ENCODE measurements at regions not wholly inside any gene's neighbourhood (a gene's known extent, or its start where the extent isn't known, plus 50 kb on each side); places are given as distances from the start of the nearest gene placed in this dataset.

GRCh38 chr1:216888731-216889130 is 165.5 kb upstream of the ESRRG start:
- ChIA-PET SMC1A (ENCODE audit: uncharacterized antibody, unreplicated experiment) (no interaction called here), CTCF (interaction anchor here (0.6 kb wide), 1 partner anchor 8 kb away, joined by 4 read pairs; no protein-coding TSS in a partner anchor), RAD21 (ENCODE audit: unreplicated experiment) (no interaction called here), POLR2A (no interaction called here)
- TF ChIP-seq KAT2A (conservative IDR thresholded peaks at IDR 0.05; ENCODE audit: control insufficient read depth, low read depth, low read length) (no peak), STAT3 (IDR thresholded peaks at IDR 0.05; ENCODE audit: low read depth, low read length) (no peak), MTA2 (IDR thresholded peaks at IDR 0.05; ENCODE audit: low read depth) (no peak), JUND (IDR thresholded peaks at IDR 0.05; ENCODE audit: low read depth, low read length) (no peak), ZNF24 (IDR thresholded peaks at IDR 0.05) (no peak), MTA3 (IDR thresholded peaks at IDR 0.05; ENCODE audit: borderline replicate concordance, low read length) (no peak), POLR2AphosphoS5 (IDR thresholded peaks at IDR 0.05; ENCODE audit: low read length) (no peak), SPI1 (IDR thresholded peaks at IDR 0.05; ENCODE audit: borderline replicate concordance, insufficient read depth, low read depth, low read length) (no peak), SRF (IDR thresholded peaks at IDR 0.05; ENCODE audit: low read depth in 2 of 2, low read length in 2 of 2) (no peak), IRF5 (IDR thresholded peaks at IDR 0.05; ENCODE audit: borderline replicate concordance) (no peak), RBBP5 (conservative IDR thresholded peaks at IDR 0.05) (no peak), TCF7 (IDR thresholded peaks at IDR 0.05; ENCODE audit: borderline replicate concordance) (no peak), IRF3 (IDR thresholded peaks at IDR 0.05) (no peak), RELA (IDR thresholded peaks at IDR 0.05; ENCODE audit: borderline replicate concordance, partially characterized antibody) (no peak), CREB1 (IDR thresholded peaks at IDR 0.05; ENCODE audit: low read depth) (no peak), SUPT20H (IDR thresholded peaks at IDR 0.05; ENCODE audit: borderline replicate concordance, control insufficient read depth, low read depth, low read length) (no peak), SP1 (IDR thresholded peaks at IDR 0.05; ENCODE audit: low read depth, low read length) (no peak)
- TF ChIP-seq, protein P1, sequence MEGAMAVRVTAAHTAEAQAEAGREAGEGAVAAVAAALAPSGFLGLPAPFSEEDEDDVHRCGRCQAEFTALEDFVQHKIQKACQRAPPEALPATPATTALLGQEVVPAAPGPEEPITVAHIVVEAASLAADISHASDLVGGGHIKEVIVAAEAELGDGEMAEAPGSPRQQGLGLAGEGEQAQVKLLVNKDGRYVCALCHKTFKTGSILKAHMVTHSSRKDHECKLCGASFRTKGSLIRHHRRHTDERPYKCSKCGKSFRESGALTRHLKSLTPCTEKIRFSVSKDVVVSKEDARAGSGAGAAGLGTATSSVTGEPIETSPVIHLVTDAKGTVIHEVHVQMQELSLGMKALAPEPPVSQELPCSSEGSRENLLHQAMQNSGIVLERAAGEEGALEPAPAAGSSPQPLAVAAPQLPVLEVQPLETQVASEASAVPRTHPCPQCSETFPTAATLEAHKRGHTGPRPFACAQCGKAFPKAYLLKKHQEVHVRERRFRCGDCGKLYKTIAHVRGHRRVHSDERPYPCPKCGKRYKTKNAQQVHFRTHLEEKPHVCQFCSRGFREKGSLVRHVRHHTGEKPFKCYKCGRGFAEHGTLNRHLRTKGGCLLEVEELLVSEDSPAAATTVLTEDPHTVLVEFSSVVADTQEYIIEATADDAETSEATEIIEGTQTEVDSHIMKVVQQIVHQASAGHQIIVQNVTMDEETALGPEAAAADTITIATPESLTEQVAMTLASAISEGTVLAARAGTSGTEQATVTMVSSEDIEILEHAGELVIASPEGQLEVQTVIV (IDR thresholded peaks at IDR 0.05; ENCODE audit: borderline replicate concordance, partially characterized antibody), result no peak
- TF ChIP-seq, protein P2, sequence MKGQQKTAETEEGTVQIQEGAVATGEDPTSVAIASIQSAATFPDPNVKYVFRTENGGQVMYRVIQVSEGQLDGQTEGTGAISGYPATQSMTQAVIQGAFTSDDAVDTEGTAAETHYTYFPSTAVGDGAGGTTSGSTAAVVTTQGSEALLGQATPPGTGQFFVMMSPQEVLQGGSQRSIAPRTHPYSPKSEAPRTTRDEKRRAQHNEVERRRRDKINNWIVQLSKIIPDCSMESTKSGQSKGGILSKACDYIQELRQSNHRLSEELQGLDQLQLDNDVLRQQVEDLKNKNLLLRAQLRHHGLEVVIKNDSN (IDR thresholded peaks at IDR 0.05; ENCODE audit: borderline replicate concordance, extremely low read length, insufficient read depth, low read depth, low read length), result no peak
- TF ChIP-seq, protein P3, sequence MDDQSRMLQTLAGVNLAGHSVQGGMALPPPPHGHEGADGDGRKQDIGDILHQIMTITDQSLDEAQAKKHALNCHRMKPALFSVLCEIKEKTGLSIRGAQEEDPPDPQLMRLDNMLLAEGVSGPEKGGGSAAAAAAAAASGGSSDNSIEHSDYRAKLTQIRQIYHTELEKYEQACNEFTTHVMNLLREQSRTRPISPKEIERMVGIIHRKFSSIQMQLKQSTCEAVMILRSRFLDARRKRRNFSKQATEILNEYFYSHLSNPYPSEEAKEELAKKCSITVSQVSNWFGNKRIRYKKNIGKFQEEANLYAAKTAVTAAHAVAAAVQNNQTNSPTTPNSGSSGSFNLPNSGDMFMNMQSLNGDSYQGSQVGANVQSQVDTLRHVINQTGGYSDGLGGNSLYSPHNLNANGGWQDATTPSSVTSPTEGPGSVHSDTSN (IDR thresholded peaks at IDR 0.05; ENCODE audit: insufficient replicate concordance, low read depth, low read length), result no peak
- no TSS peak for BruUV-seq (replicated peaks)
- Histone ChIP-seq H3K4me3 (no peak overlapping the region), H3K79me2 (ENCODE audit: control insufficient read depth, insufficient read depth, low read length) (no peaks in the 10 kb centered on the region), H3K9me3 (replicated peaks; ENCODE audit: control insufficient read depth, insufficient read depth, low read length) (no peaks in the 10 kb centered on the region), H3K36me3 (ENCODE audit: control insufficient read depth in 2 of 2, insufficient read depth in 2 of 2, low read length in 1 of 2) (no peaks in the 10 kb centered on the region), H3K27ac (ENCODE audit: control insufficient read depth, insufficient read depth) (no peak overlapping the region), H4K20me1 (ENCODE audit: control insufficient read depth, insufficient read depth) (no peaks in the 10 kb centered on the region), H3K4me1 (ENCODE audit: control insufficient read depth, insufficient read depth, low read length) (no peaks in the 10 kb centered on the region), H3K27me3 (replicated peaks in 1 of 2; ENCODE audit: control insufficient read depth in 2 of 2, insufficient read depth in 2 of 2, low read length in 1 of 2) (no peaks in the 10 kb centered on the region), H3K4me2 (ENCODE audit: control insufficient read depth, insufficient read depth) (no peak overlapping the region), H3K9ac (ENCODE audit: control insufficient read depth, insufficient read depth, low read length) (no peak overlapping the region), H2AFZ (ENCODE audit: control insufficient read depth, low read depth, low read length) (no peak overlapping the region)
- DNase-seq (ENCODE audit: low read depth, low spot score) (no peak), FAIRE-seq (no peak), ATAC-seq (no peak)
- intact Hi-C loops (cut with micrococcal nuclease; ENCODE audit: unreplicated experiment) (no loop called here), in situ Hi-C loops (cut with MboI) (no loop called here)
- WGBS (ENCODE audit: insufficient coverage, insufficient replicate concordance, low lambda C conversion rate, missing lambda C conversion rate), result 60% methylated on average over 5 of the region's 5 CpGs

Measured in GM12878 (cell line).